Bronchial epithelial cell (primary cell): ENCODE measurements at regions not wholly inside any gene's neighbourhood (a gene's known extent, or its start where the extent isn't known, plus 50 kb on each side); places are given as distances from the start of the nearest gene placed in this dataset.

Experiments
- DNase-seq: peaks from one replicate; pipeline ENCODE4 v3.0.0-alpha.2; 2010; ENCODE audit warnings: low read depth
- FAIRE-seq: peaks from 2 replicates; lab custom pipeline; 2011; peaks lifted over from hg19 to GRCh38; lab: Jason Lieb, UNC
- H3K27me3 ChIP-seq: 2 replicates; pipeline ENCODE4 v1.5.1; 2011; ENCODE audit warnings: low read length; ENCODE audit not compliant: control insufficient read depth, insufficient read depth
- H3K36me3 ChIP-seq: 2 replicates; pipeline ENCODE4 v1.5.1; 2011; ENCODE audit warnings: low read length; ENCODE audit not compliant: control insufficient read depth, insufficient read depth
- H3K4me3 ChIP-seq: 2 replicates; pipeline ENCODE4 v1.5.1; 2011; ENCODE audit warnings: mild to moderate bottlenecking, low read depth, low read length, control low read depth
- TF ChIP-seq, protein P1 (sequence below): IDR thresholded peaks from 2 replicates; pipeline ENCODE4 v1.5.1; 2011; ENCODE audit warnings: mild to moderate bottlenecking, moderate library complexity, low read length, control low read depth, inconsistent platforms; ENCODE audit not compliant: insufficient read depth, severe bottlenecking

GRCh38 chr6:113540466-113540865, 316.7 kb upstream of the MARCKS start:
- TF ChIP-seq, protein P1, sequence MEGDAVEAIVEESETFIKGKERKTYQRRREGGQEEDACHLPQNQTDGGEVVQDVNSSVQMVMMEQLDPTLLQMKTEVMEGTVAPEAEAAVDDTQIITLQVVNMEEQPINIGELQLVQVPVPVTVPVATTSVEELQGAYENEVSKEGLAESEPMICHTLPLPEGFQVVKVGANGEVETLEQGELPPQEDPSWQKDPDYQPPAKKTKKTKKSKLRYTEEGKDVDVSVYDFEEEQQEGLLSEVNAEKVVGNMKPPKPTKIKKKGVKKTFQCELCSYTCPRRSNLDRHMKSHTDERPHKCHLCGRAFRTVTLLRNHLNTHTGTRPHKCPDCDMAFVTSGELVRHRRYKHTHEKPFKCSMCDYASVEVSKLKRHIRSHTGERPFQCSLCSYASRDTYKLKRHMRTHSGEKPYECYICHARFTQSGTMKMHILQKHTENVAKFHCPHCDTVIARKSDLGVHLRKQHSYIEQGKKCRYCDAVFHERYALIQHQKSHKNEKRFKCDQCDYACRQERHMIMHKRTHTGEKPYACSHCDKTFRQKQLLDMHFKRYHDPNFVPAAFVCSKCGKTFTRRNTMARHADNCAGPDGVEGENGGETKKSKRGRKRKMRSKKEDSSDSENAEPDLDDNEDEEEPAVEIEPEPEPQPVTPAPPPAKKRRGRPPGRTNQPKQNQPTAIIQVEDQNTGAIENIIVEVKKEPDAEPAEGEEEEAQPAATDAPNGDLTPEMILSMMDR: no peak
- FAIRE-seq: no peak

DNA sequence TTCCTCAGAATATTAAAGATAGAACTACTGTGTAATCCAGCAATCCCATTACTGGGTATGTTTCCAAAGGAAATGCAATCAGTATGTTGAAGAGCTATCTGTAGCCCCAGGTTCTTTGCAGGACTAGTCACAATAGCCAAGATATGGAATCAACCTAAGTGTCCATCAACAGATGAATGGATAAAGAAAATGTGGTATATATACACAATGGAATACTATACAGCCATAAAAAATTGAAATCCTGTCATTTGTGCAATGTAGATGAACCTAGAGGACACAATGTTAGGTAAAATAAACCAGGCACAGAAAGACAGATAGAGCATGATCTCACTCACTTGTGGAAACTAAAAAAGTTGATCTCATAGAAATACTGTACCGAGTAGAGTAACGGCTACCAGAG, 306.0 kb upstream of the MARCKS start:
- Histone ChIP-seq H3K36me3 (no peaks in the 10 kb centered on the region), H3K4me3 (no peak overlapping the region), H3K27me3 (no peaks in the 10 kb centered on the region)
- TF ChIP-seq, protein P1: no peak
- FAIRE-seq (no peak), DNase-seq (no peak)

More at GRCh38 chr6:113540466-113540865, 316.7 kb upstream of the MARCKS start:
- no peaks in the 10 kb centered on the region for H3K27me3 ChIP-seq
- DNase-seq: peak; percentile 51
- H3K36me3 ChIP-seq: no peaks in the 10 kb centered on the region
- H3K4me3 ChIP-seq: no peak overlapping the region

GRCh38 chr6:113556775-113557174, 300.4 kb upstream of the MARCKS start:
- Histone ChIP-seq H3K36me3 (no peaks in the 10 kb centered on the region), H3K4me3 (no peak overlapping the region)
- FAIRE-seq: no peak

DNA sequence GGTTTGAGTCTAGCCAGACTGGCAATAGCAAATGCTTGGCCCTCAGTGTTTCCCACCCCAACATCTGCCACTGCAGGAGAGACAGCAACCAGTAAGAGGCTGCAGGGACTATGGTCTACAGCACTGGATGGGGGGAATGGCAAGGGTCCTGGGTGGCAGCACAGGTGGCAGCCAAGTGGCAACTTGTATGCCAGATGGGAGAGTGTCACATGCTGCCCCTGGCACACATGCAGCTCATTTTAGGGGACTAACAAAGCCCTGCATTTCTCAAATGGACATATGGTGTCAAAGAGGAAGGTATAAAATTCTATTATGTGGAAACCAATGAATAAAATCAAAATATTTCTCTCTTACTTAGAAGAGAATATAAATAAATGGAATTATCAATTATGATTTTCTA, 298.7 kb upstream of the MARCKS start:
- FAIRE-seq (no peak), DNase-seq (no peak)
- TF ChIP-seq, protein P1: no peak
- Histone ChIP-seq H3K27me3 (no peaks in the 10 kb centered on the region), H3K36me3 (no peaks in the 10 kb centered on the region), H3K4me3 (no peak overlapping the region)

More at GRCh38 chr6:113556775-113557174, 300.4 kb upstream of the MARCKS start:
- H3K27me3 ChIP-seq: no peaks in the 10 kb centered on the region
- TF ChIP-seq, protein P1: no peak
- no peak for DNase-seq

DNA sequence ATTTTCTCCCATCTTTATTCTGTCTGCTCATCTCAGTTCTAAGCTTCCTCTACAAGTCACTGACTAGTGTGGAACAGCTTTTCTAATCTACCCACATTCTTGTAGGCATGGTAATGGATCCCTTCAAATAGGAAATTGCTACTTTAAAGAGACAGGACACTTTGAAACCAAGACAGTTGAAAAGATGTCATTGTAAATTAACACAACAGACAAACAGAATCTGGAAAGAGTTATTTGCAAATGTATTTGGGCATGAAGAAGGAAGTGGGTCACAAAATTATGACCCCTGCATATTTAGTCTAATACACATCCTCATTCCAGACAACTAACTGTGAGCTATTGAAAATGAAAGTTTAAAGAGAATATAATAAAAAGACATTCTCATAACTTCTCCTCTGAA, 298.2 kb upstream of the MARCKS start:
- DNase-seq: peak; percentile 52
- no peaks in the 10 kb centered on the region for H3K36me3 ChIP-seq

More for the DNA sequence above, 298.2 kb upstream of the MARCKS start:
- no peaks in the 10 kb centered on the region for H3K27me3 ChIP-seq
- H3K4me3 ChIP-seq: no peak overlapping the region
- TF ChIP-seq, protein P1: no peak
- FAIRE-seq: no peak
